CD4-positive, alpha-beta T cell treated with Interleukin-4 for 4 hours (primary cell): ENCODE measurements at regions not wholly inside any gene's neighbourhood (a gene's known extent, or its start where the extent isn't known, plus 50 kb on each side); places are given as distances from the start of the nearest gene placed in this dataset.

Experiments
- DNase-seq: peaks from one replicate; pipeline ENCODE4 v3.0.0-alpha.2; 2020

DNA sequence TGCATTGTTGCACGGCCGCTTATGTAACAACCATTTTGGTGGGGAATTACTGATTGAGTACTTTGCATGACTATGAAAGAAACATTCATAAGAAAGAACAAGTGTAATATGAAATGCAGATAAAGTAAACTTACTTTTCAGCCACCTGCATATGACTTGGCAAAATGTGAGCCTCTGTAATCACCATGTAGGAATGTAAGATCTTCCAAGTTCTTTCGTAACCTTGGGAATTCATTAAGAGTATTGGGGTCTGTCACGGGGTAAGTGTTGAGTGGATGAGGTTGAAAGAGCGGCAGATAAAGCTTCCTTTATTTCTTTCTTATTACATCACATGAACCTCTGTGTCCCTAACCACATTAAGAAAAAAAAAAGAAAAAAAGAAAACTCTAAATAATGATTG, 348.5 kb upstream of the NR3C2 start:
- no peak for DNase-seq

DNA sequence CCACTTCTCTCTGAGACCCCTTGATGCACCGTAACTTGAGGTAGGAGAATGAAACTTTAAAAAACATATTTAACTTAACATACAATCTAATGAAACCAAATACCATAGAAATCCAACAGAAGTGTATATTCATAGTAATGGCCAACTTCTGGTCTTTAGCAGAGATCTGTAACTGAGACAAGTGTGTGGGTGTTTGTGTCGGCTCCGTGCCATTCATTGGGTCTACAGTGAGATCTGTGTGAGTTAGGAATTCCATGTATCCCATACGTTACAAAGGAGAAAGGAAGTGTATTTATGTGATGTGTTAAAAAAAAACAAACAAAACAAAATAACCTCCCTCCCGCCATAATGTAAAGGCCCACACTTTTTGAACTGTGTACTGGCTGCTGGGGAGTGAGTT, 348.0 kb upstream of the NR3C2 start:
- no peak for DNase-seq

DNA sequence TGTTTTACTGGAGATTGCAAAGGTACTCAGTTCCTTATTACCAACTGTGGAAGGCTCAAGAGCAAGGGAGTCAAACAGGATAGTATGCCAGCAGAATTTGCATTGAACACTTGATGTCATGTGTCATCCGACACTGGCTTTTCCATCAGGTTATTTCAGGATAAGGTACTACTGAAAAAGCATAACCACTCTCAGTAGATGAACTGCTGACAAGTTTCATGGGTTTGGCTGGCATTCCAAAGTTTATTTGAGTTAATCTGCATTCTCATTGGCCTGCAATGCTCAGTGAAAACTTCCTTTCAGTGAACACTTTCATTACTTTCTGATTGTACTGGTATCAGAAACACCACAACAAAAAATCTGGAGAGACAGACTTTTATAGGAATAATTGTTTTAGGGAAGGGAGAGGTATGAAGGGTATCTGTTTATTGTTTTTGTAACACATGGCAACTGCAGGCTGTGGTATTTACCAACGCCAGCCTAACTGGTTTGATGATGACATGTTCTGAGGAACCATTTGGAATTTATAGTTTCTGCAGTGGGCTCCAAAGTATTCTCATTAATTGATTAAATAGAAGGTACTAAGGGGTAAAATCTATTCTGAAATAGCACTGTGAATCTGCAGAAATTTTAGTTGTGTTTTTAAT, 345.7 kb upstream of the NR3C2 start:
- DNase-seq: no peak

DNA sequence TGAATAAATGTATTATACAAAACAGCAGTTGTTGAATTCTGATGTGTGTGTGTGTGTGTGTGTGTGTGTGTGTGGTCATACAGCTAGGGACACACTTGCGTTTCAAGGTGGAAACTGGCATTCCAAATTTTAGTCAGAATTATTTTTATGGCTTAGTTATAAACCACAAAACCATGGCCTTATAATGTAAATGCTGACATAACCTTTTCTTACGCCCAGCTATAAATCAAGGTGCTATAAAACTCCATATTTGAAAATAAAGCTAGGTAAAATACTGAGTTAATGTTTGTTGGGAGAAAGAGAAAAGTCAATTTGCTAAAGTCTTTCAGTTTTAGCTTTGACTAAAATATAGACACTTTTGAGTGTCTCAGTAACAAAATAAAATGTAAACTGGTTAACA, 345.1 kb upstream of the NR3C2 start:
- DNase-seq: no peak

DNA sequence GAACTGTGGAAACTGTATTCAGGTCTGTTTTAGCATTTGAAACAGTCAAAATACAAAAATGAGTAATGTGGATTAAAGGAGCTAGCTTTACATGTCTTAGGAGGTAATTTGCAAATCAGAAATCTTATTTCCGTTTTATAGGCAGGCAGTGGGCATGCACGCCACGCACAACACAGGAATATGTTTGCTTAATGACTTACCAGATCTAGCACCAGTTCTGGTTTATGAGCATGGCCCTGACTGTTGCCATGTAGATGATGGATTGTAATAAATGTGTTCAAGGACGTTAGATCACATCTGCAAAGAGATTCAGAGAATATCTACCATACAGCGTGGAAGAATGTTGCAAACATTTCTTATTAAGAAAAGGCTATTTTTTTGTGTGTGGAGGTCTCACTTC, 344.5 kb upstream of the NR3C2 start:
- DNase-seq: no peak

DNA sequence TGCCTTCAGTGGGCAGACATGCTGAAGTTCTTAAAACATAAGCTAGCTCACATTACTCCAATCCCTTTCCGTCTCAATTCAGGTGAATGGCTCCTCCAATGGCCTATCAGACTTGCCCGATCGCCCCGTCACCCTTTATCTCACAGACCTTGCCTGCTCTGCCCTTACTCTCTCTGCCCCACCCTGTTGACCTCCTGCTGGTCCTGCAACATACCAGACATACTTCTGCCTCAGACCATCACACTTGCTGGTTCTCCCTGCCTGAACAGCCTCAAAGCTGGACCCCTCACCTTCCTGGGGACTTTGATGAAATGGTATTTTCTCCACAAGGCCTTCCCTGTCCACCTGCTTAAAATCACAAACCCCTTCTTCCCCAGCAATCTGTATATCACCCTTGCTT, 340.1 kb upstream of the NR3C2 start:
- DNase-seq: no peak

DNA sequence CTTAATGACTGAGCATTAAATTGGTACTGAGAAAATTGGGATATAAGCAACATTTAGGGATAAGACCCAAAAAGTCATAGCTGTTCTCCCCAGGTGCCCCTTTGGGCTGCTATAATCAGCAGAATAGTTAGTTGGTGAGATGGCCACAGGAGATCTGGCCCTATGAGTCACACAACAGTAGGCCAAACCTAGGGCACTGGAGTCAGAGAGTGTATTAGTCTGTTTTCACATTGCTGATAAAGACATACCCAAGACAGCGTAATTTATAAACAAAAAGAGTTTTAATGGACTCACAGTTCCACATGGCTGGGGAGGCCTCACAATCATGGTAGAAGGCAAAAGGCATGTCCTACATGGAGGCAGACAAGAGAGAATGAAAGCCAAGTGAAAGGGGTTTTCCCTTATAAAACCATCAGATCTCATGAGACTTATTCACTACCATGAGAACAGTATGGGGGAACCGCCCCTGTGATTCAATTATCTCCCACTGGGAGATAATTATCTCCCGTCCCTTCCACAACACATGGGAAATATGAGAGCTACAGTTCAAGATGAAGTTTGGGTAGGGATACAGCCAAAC, 338.3 kb upstream of the NR3C2 start:
- no peak for DNase-seq

DNA sequence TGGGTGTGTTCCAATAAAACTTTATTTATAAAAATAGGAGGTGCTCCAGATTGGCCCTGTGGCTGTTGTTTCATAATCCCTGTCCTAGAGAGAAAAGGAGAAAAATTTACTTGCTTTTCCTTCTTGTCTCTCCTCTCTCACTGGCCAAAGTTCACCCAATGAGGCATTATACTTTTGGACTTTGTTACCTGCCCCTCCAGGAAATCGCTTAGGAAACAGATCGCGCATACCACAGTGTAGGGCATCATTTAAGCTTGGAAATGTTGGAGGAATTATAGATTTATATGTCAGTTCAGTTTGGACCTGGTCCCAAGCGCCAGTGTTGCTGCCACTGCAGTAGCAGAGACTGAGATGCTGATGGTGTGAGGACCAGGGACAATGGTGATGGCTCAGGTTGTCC, 337.6 kb upstream of the NR3C2 start:
- DNase-seq: no peak

DNA sequence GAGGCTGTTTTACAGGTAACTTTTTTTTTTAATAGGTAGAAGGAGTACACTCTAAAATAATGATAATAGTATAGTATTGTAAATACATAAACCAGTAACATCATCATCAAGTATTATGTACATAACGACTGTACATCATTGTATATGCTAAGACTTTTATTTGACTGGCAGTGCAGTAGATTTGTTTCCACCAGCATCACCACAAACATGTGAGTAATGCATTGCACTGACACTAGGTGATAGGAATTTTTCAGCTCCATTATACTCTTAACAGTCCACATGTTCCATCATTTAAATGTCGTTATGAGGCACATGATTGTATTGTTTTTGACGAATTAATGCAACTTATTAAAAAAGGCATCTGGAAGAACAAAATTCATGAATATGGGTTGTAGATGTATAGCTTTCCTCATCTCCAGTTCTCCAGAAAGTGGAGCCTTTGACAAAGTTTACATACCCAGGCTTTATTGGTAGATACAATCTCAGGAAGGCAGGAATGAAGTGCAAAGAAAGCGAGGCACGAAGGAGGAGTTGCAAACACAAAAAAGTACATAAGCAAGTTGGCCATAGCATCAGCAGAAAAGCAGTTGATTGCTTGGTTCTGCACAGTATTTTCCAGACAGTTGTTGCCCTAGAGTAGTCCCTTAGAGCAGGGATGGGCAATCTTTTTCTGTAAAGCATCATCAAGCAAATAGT, 336.9 kb upstream of the NR3C2 start:
- DNase-seq: no peak

DNA sequence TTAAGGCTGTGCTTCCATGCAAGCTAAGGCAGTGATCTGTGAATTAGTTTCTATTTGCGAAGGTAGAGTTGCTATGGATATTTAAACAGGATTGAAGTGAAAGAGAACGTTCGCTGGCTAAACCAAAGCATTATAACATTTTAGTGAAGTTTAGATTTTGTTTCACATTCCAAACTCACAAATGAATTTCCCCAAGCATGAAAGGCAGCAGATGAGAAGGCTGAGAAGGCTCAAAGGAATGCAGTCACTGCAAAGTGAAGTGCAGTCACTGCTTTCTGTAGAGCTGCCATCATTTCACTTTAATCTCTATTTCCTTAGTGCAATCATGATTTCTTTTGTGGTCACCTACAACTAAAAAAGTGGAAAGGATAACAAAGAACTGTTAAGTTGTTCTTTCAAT, 334.7 kb upstream of the NR3C2 start:
- DNase-seq: no peak

DNA sequence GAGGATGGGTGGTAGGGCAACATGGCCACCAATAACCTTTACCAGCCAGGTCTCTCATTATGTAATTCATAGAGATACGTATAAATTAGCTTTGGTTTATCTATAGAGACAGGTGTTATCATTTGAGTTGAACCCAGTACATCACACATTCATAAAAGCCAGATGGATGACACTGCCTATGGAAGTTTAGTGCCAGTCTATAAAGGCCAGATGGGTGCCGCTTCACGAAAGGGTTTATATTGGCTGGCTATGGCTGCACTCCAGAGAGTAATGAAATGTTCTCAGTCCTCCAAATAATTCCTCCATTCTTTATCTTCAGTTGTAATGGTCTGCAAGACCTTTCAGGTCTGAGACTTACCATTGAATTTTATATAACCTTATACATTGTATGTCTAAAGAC, 331.9 kb upstream of the NR3C2 start:
- no peak for DNase-seq

DNA sequence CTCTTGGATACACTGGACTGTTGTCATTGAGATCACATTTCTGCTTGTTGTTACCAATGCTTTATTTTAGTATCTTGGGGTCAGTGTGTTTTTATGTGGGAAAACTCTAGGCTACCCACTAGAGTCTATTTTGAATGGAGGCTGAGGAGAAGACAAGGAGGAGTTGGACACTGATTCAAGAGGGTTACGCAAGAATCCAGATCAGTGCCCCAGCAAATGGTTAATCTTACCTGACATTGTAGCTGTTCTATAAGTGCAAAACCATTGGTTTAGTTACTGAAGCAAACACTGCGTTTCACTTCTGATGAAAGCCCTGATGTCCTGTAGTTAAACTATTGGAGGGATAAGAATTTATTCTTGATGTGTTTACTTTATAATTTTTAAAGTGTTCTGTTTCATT, 331.1 kb upstream of the NR3C2 start:
- DNase-seq: no peak

DNA sequence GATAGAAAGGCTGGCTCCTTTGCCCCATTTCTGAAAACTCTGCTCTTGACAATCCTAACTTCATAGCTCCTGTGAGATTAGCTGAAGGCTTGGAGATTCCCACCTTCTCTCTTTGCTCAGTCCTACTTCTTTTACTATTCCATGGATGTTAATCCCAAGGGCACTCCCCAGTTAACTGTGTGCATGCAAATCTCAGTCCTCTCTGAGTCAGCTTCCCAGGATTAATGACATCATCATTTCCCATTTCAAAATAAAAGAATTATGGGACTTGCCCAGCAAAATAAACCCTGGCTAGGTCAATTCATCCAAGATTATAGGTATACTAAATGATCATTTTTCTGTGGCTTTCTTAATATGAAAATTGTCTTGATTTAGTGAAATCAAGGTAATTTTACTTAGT, 328.6 kb upstream of the NR3C2 start:
- no peak for DNase-seq

DNA sequence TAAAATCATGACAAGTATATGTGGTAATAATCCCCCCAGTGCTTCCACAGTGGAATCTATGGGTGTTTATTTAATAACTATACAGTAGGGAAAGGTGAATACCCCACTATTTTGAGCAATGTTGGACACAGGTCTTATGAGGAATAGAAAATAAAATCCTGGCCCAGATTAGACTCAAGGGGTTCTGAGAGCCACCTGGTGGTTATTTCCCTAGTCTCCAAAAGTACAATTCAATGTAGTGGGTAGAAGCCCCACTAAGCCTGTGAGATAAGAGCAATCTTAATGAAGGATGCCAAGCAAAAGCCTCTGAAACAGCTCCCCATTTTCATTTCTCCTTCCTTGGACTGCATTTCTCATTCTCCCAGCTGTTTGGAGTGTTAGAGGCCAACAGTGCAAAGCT, 328.2 kb upstream of the NR3C2 start:
- DNase-seq: no peak

DNA sequence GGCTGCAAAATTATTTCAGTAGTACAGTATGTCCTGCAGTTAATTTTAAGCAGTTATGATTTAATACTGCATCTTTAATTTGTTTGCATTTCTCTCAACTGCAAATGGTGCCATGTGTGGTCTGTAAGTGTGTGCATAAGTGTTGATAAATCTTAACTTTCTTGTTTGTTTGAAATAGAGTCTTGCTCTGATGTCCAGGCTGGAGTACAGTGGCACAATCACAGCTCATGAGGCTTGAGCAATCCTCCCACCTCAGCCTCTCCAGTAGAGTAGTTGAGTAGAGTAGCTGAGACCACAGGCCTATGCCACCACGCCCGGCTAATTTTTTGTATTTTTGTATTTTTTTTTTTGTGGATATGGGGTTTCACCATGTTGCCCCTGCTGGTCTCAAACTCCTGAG, 322.5 kb upstream of the NR3C2 start:
- no peak for DNase-seq

DNA sequence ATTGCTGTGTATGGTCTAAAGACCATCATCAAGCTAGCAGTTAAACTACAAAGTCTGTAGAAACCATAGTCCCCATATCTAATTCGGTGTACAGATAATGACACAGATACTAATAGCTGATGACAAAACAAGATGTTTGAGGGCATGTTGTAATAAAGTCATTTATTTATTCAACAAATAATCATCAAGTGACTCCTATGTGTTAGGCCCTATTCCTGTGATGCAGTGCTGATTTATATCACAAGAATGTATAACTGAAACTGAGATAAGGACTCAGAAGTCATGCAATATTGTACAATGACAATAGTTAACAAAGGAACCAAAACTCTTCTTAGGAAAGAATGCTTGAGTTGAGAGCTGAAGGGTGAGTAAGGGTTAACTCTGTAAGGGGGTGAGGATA, 315.0 kb upstream of the NR3C2 start:
- DNase-seq: no peak

DNA sequence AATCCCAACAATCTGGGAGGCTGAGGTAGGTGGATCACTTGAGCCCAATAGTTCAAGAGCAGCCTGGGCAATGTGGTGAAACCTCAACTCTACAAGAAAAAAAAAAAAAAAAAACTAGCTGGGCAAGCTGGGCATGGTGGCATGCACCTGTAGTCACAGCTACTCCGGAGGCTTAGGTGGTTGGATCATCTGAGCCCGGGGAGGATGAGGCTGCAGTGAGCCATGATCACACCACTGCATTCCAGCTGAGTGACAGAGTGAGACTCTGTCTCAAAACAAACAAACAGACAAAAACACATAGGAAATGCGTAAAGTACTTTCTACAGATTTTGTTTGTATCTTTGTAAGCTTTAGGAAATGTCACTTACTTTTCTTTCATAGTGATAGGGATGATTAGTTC, 307.2 kb upstream of the NR3C2 start:
- no peak for DNase-seq

DNA sequence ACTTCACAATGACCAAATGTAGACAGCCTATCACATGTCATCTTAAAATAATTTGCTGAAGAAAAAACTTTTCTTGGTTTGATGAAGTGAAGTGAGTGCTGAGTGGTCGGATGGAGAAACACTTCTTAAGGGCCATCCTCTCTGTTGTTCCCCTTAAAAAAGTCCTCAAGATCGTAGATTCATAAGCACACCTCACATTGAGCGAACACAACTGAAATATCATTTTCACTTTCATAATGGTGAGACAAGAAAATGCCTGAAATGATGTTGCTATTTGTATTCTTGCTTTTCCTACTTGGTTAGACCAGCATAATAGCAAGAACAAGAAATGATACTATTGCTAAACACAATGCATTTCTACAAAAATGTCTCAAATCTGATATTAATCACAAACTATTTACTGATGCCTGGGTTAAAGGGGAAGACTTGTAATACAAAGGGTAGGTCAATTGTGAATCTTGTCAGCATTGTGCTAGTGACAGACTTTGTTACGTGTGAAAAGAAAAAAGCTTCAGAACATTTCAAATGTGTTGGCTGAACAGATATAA, 305.6 kb upstream of the NR3C2 start:
- no peak for DNase-seq

DNA sequence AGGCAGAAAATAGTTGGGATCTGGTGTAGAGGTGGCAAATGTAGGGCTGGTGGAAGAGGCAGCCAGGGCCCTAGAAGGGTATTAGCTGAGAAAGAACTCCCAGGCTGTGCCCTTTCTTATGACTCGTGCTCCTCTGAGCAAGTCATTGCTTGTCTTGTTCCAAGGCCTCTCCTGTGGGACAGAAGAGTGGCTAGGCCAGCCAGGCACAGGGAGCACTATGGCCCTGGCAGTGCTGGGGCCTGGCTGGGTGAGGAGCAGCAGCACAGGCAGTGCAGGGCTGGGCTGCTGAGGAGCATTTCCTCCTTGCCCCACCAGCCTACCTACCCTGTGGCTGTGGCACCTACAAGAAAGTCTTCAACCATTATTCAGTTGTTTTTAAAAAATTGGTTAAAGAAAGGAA, 298.5 kb upstream of the NR3C2 start:
- DNase-seq: no peak

DNA sequence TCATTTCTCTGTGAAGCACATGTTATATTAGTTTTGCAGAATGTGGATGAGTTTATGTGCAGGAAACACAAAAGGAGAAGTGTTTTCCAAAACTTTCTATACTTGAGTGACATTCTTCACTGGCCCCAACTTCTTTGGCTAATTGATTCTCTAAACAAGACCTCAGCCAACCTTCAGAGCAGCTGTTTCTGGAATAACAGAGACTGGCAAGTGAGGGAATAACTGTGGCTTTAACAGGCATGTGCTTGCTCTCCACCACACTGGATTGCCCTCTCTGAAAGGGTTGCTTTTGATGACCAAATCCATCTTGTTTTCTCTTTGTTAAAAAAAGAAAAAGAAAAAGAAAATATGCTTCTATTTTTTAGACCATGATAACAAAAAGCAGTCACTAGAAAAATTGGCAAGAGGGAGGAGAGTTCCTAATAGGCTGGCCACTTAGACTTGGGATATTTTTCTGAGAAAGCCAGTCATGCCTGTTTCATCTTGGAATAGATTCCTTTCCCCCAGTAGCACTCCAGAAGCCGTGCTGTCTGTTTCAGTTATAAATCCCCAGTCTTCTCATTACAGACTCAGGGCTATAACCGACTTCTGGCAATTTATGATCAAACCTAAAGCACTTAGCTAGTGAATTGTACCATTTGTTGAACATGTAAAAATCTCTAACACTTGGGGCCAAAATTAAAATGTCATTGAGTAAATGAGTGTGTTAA, 295.0 kb upstream of the NR3C2 start:
- DNase-seq: no peak

DNA sequence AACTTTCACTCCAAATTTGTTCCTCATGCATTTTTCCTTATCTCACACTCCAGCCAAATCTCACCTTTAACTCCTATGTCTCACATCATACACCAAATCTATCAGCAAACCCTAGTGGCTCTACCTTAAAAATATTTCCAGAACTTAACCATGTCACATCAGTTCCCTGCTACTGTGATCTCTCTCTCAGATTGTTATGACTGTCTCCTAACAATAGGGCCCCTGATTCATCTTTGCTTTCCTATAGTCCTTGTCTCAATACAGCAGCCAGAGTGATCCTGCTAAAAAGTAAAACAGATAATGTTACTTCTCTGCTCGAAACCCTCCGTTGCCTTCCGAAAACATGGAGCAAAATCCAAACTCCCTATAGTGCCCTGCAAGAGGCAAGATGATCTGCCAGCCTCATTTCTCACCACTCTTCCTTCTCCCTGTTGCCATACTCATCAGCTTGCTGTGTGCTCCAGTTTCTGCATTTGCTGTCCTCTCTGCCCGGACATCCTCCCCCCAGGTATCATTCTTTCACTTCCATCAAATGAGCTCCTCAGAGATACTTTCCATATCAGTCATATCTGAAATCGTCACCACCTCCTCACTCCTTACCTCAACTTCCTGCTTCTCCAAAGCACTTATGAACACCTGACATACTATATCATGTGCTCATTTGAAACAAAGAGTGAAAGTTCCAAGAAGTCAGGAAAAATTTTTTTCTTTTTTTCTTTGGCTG, 293.4 kb upstream of the NR3C2 start:
- no peak for DNase-seq

DNA sequence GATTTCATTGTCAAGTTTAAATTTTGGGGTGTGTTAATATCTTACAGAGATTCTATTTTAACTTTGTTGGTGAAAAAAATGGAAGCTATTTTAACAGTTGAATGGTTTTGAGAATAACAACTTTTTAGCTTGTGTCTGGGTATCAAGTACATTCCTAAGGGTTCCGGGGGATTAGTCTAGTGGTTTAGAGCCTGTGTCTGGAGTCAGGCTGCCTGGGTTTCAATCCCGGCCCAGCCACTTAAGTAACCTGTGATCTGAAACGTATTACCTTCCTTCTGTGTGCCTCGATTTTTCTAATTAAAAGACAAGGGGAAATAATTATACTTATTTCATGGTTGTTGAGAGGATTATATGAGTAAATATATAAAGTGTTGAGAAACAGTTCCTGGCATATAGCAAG, 288.6 kb upstream of the NR3C2 start:
- DNase-seq: no peak

DNA sequence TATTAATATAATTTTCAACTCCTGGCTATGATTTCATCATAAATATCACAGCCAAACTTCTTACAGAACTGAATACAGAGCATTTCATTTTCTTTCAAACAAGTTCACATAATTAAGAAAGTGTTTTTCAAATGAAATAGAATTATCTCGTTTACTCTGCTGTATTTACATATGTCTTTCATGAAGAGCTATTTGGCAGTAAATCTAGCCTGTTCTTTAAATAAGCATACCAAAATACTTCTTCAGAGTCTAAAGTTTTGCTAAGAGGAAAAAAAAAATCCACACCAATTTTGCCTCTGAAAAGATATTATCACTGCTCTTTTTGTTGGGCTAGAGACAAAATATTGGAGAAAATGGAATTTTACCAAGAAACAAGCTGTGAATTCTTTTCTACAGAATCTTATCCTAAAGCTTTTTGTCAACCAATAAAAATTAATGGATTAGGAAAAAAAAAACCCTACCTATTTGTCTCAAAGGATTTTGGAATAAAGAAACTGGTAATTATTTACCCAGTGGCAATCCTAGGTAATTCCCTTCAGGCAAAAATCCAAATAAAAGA, 287.9 kb upstream of the NR3C2 start:
- no peak for DNase-seq
